Stimulated activated CD4-positive, alpha-beta T cell treated with anti-CD3 and anti-CD28 coated beads, Interleukin-4, amount 100 ng/mL, for 1 hour (primary cell): ENCODE measurements at regions not wholly inside any gene's neighbourhood (a gene's known extent, or its start where the extent isn't known, plus 50 kb on each side); places are given as distances from the start of the nearest gene placed in this dataset.

Experiments used
- DNase-seq: peaks from one replicate; pipeline ENCODE4 v3.0.0-alpha.2; 2020

GRCh38 chr5:5044247-5044840 lies 95.8 kb upstream of the ADAMTS16 start:
- DNase-seq, result no peak

- no peak for DNase-seq
These were observed 93.2 kb upstream of the ADAMTS16 start for GRCh38 chr5:5046680-5047502.

GRCh38 chr5:5050801-5051200 lies 89.3 kb upstream of the ADAMTS16 start:
- DNase-seq, result no peak

DNA sequence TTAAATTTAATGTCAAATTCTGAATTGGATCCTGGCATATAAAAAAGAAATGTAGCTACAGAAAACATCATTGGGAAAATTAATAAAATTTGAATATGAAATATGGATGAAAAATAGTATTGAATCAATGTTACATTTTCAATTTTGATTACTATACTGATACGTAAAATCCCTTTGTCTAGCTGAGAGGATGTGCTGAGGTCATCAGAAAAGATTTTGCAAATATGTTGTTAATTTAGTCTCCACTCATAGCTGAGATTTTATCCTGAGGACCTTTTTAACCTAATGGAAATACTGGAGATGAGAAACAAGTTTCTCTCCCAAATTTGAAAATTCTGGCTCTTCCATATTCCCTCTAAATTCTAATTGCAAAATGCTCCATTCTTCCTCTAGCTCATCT lies 84.4 kb upstream of the ADAMTS16 start:
- no peak for DNase-seq

DNA sequence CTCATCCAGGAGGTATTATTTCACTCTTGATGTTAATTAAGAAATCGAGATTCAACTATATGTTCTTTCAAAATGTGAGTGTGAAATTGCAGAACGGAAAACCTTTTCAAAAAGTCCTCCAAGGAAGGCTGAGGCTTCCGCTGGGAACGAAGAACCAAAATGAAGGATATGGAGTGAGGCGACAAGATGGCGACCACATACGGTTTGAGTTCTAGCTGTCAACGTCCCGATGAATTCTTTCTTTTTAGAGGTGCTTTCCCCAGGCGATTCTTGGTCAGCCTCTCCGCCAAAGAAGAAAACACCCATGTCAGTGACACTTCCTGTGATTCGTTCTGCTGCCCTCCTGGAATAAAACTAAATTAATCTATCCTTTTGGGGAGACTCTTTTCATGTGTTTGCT lies 78.3 kb upstream of the ADAMTS16 start:
- DNase-seq, result no peak

- no peak for DNase-seq
These were observed 77.4 kb upstream of the ADAMTS16 start for GRCh38 chr5:5062525-5063302.

DNA sequence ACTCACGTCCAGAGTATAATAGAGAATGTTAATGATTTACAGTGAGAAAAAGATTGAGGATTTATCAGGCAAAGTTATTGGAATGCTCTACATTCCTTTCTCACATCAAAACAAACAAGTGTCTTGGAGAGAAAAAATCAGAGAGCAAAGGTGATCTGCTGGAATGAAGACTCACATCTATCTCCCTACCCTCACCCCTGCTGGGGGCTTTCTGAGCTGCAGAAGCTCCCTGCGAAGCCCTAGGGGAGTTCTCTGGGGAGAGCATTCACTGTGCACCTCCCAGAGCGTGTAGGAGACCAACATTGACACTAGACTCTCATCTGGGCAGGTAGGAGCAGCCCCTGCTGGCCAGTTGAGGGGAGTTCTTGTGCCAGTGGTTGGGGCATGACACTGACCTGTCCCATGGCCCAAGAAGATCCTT lies 76.6 kb upstream of the ADAMTS16 start:
- DNase-seq, result no peak

- no peak for DNase-seq
These were observed 74.7 kb upstream of the ADAMTS16 start for GRCh38 chr5:5065472-5065871.

DNA sequence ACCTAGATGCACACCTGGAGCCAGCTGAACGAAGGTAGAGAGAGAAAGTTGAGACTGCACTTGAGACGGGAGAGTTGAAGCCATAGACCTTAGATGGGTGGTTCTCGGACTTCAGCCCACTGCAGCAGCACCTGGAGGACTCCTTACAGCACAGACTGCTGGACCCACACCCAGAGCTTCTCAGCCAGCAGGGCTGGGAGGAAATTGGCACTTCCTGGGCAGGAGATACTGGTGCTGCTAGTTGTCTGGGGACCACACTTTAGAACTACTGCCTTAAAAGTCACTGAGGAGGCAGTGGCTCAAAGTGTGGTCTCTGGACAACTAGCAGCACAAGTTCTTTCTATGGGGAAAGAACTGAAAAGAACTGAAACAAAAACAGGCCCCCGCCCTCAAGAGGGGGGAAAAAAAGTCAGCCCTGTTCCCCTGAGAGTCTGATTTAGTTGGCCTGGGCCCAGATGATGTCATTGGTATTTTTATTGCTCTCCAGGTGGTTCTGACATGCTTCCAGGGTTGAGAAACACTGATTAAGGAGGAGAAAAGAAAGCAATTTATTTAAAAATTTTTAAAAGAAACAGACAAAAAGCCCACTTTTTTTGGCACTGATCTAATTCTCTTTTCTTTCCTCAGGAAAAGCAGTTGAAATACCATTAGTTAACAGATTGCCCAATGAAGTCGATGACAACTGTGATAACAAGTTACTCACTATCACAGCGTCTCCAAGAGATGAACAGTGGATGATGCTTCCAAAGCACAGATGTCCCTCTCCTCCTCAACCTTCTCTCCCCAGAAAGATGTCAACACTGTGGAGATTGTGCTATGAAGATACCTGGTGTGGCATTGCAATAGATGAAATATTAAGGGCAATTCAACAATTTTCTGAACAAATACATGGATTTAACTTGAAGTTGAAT lies 73.6 kb upstream of the ADAMTS16 start:
- no peak for DNase-seq

GRCh38 chr5:5069851-5070250 lies 70.3 kb upstream of the ADAMTS16 start:
- no peak for DNase-seq

DNA sequence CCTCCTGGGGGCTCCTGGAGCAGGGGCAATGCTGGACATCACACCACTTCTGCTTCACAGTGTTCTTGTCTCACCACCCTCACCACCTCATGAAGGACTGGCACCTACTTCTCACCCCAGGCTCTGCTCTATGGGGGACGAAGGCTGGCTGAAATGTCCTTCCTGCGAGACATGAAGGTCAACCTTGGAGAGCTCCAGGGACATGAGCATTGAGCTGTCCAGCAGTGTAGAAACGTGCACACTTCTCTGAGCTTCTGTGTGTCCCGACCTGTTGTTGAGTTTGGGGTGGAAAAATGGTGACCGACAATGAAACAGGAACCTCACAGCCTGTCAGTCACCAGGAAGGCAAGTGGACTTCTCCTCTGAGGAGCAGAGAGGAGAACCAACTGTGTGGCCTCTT lies 68.6 kb upstream of the ADAMTS16 start:
- no peak for DNase-seq

GRCh38 chr5:5077236-5077635 lies 62.9 kb upstream of the ADAMTS16 start:
- DNase-seq, result no peak

DNA sequence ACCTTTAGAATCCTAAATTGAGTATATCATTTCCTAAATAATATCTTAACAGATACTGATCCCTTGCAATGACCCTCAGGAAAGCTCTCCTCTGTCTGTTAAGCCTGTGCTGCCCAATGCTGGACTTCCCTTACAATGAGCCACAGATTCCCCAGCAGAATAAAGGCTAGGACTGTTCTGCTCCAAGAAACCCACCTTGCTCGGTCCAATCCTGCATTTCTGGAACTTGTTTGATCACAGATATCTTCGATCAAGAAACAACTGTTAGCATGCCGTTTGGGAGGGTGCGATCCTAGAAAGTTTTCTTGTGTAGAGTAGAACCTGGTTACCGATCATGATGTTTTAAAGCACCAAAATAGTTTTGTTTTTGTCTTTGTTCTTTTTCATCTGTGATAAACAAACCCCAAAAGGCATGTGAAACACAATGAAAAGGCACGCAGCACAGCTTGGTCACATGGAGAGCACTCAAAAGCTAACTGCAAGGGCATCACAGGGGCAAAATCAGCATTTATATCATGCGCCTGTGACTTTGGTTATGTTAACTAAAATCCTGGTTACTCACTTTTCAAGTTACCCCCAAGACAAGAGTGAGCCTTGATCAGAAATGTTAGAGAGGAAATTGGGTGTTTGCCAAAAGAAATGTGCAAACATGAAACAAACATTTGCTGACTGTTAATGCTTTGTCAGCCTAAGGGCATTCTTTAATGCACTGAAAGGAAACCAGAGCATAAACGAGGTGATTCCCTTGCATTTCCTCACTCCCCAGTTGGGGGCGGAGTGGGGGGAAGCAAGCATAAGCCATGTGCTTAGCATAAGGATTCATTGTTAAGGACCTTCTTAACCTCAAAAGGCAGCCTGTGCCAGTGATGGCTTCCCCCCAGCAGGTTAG lies 61.9 kb upstream of the ADAMTS16 start:
- DNase-seq, result no peak

GRCh38 chr5:5079876-5080275 lies 60.3 kb upstream of the ADAMTS16 start:
- no peak for DNase-seq

DNA sequence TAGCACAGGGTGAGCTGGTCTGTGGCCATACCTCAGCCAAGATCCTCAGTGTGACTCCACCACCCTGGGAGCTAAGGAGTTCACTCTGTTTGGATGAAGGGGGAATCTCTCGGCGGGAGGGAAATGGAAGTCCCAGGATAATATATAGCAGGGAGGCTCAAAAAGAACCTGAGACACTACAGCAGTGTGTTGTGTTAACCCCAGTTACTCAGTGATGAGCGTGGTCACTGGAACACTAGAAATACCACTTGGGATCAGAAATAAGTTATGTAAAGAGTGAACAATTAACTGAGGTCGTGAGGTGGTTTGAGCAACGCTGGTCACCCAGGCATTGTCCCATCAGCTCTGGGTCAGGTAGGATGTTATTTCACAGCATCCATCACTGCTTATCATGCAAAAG lies 59.3 kb upstream of the ADAMTS16 start:
- DNase-seq, result no peak

DNA sequence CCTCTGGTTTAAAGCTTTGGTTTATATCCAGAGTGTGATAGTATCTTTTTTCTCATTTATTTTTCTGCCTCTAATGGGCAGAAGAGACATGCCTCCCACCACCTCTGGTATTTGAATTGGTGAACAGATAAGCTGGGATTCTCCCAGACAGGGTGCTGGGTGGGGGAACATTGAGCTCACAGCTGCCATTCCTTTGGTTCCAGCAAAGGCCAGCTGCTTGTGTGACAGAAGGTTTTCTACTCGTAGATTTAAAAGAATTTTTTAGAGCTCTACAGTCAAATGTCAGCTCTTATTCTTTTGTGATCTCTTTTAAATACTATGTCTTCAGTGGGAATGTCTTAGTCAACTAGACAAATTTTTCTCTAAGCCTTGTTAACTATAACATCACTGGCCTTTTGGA lies 54.7 kb upstream of the ADAMTS16 start:
- DNase-seq, result no peak

- no peak for DNase-seq
These were observed 50.1 kb upstream of the ADAMTS16 start for GRCh38 chr5:5089895-5090649.
